Right forelimb (tissue), 1 donor: ENCODE measurements at regions not wholly inside any gene's neighbourhood (a gene's known extent, or its start where the extent isn't known, plus 50 kb on each side); places are given as distances from the start of the nearest gene placed in this dataset.

Source experiments
- DNase-seq: peaks from one replicate; pipeline ENCODE4 v3.0.0-alpha.2; 2018

- no peak for DNase-seq
Observed at GRCh38 chr3:43206632-43207031, 79.7 kb upstream of the SNRK start.

DNA sequence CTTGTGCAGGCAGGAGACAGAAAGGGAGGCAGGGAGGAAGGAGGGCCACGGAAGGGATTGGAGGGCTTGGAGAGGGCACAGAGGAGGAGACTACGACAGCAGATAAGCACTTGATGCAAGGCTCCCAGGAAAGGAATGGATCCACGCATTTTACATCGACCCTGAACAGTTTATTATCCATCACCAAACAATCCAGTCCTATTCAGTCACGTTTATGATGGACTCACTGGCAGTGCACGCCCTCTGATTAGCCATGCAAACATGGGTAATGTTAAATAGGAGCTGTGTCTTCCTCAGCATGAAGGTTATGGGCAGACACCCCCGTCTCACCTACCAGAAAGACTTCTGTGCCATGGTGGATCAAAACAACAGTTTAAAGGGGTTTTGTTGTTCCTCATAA lies 80.2 kb upstream of the SNRK start:
- DNase-seq, result no peak

- DNase-seq, result no peak
Observed at GRCh38 chr3:43203022-43203421, 83.3 kb upstream of the SNRK start.

DNA sequence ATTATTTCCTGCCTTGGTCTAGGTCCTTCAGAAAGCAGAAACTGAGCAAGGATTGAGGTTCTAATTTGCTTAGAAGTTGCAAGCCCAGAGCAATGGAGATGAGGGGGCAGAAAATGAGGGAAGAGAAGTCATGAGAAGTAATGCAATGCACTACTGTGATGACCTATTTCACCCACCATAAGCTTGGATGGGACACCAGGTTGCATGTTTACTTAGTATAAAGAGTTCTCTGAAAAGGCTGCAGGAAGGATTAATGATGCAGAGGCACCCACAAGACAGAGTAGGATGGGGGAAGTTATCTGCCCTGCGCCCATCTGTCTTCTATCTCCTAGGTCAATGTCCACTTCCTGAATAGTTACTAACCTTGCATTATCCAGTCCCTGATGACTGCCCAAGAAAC lies 84.8 kb upstream of the SNRK start:
- no peak for DNase-seq

- no peak for DNase-seq
Observed at GRCh38 chr3:43199645-43200306, 86.6 kb upstream of the SNRK start.

- no peak for DNase-seq
Observed at GRCh38 chr3:43198791-43199644, 87.3 kb upstream of the SNRK start.

GRCh38 chr3:43198301-43198700 lies 88.0 kb upstream of the SNRK start:
- DNase-seq, result no peak

DNA sequence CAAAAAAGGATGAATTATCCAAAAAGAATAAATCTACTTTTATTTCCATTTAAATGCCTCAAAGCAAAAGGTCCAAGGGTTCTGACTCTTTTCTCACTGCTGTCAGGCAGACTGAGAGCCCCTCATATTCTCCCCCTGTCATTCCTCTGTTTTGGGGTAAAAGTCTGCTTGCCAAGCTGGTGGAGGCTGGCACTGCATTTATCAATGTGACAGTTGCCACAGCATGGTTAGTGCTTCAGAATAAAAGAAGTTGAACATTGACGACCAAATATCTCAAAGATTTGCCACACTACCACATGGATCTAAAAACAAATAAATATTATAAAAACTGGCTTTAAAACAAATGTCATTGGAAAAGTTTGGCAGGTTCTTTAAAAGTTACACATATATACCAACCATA lies 89.2 kb upstream of the SNRK start:
- DNase-seq, result no peak

- DNase-seq, result no peak
Observed at GRCh38 chr3:43196721-43197120, 89.6 kb upstream of the SNRK start.

DNA sequence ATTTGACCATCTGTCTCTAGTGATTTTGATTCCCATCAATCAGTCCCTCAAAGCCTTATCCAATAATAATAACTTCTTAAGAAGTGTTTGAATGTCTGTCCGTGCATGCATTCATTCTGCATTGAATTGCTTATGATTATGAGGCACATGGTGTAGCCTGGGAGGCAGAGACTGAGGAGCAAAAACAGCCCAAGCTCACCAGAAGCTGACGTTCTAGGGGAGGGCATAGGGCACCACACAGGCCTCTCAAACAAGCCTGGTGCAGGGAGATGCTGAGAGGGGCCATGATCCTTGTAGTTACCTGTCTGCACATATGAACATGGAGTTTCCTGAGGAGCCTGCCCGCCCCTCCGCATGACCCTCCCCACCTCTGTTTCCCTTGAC lies 89.2 kb upstream of the POMGNT2 start:
- DNase-seq, result no peak

DNA sequence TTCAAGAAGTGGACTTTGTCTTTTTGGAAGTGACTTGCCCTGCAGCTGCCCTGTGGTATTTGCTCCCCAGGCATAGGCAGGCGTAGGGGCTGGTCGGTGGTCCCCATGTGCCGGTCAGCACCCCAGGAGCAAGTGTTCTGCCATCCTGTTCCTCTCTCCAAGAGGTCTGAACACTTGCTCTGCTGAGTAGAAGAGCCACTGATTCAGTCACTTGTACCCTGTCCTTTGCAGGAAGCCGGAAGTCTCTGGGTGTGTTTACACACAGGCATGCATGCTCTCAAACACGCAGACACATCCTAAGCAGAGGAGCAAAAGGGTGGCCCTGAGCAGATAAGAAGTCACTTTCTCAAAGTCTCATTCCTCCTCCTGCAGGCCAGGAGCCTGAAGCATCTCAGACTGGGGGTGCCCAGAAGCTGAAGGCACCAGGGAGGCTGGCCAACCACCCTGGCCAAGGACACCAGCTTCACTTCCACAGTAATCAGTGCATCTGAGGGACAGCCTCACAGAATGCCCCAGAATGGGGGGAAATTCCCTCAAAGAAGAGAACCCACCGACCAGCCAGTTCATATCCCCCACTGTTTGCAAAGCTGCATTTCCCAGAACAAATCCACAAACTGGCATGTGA lies 88.7 kb upstream of the POMGNT2 start:
- DNase-seq, result no peak

GRCh38 chr3:43194069-43194468 lies 88.2 kb upstream of the POMGNT2 start:
- DNase-seq, result no peak

DNA sequence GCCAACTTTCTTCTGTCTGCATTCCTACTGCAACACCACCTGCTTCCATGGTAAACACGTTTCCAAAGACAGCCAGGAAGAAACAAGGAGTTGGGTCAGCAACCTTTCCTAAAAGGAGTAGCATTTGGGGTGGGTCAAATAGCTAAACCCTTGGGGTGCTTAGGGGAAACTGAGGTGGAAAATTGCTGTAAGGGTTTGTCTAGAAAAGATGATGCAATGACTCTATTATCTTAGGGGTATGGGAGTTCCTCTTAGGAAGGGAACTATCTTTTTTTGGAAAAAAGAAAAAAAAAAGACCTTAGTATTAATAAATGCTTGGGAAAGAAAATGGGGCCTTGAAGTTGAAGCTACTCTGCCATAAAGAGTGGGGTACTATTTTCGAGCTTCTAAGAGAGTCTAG lies 86.1 kb upstream of the POMGNT2 start:
- no peak for DNase-seq

GRCh38 chr3:43191116-43191515 lies 85.2 kb upstream of the POMGNT2 start:
- no peak for DNase-seq

- DNase-seq, result no peak
Observed at GRCh38 chr3:43190670-43191069, 84.8 kb upstream of the POMGNT2 start.

- no peak for DNase-seq
Observed at GRCh38 chr3:43187836-43188479, 82.1 kb upstream of the POMGNT2 start.

DNA sequence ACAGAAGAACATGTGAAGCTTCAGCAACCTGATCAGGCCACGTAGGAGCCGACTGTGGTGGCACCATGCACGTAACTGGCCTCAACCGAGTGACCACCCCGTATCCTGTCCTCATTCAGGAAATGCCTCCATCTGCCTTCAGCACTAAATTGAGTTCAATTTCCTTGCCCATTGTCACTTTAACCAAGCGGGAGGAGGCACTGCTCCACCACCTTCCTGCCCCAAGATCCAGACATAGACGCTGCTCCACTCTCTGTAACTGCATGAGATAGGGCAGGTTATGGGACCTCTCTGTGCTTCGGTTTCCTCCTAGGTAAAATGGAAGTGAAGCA lies 80.1 kb upstream of the POMGNT2 start:
- no peak for DNase-seq

GRCh38 chr3:43185274-43185982 lies 79.5 kb upstream of the POMGNT2 start:
- DNase-seq, result no peak

DNA sequence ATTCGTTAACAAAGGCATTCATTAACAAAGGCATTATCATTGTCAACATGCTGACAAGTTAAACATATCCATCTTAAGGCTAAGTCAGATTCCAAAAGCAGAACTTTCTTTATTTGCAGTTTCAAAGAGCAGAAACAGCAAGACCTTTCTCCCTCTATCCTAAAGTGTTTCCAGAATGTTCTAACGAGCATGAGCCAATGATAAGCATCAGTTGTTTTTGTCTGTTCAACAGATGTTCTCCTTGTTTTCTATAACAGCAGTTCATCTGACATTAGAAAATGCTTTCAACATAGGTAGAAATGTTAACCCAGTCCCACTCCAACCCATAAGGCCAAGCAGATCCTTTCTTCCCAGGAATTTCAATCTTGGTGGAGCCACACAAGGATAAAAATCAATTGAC lies 77.6 kb upstream of the POMGNT2 start:
- no peak for DNase-seq

DNA sequence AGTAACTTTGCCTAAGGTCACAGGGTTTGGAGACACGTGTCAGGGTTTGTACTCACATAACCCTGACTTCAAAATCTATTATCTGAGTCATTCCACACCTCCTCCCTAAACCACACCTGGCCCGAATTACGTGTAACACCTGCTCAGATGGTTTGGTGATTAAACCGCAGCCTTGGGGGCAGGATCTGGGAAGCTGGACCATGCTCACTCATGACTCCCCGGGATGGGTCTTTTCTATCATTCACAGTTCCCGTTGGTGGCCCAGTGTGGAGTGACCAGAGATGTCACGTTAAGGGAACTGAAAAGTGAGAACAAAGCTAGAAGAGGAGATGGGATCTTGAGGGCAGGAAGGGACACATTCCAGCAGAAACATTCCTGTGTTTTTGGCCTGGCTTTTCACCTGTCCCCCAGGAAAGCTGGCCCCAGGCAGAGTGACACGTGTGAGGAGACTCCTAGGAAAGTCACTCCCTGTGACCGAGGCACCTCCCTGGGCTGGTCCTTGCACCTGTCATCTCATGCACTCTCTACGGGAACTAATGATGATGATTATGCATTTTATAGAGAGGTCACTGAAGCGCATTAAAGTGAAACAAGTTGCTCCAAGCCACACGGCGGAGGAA lies 75.4 kb upstream of the POMGNT2 start:
- no peak for DNase-seq

GRCh38 chr3:43180694-43181093 lies 74.8 kb upstream of the POMGNT2 start:
- no peak for DNase-seq

DNA sequence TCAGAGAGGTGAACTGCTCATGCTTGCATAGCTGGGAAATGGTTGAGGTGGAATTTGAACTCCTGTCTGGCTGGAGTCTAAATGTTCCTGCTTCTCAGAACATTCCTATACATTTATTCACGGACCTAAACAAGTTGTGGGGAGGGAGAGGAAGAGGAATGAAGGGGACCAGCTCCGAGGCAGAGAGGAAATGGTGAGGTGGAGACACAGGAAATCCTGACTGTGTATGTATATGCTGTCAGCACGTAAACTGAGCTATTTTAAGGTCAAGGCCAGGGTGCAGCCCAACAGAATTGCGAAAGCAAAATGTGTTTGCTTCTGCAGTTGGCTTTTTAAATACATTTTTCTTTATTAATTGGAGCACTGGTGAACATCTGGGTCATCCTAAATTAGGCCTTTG lies 74.1 kb upstream of the POMGNT2 start:
- no peak for DNase-seq

DNA sequence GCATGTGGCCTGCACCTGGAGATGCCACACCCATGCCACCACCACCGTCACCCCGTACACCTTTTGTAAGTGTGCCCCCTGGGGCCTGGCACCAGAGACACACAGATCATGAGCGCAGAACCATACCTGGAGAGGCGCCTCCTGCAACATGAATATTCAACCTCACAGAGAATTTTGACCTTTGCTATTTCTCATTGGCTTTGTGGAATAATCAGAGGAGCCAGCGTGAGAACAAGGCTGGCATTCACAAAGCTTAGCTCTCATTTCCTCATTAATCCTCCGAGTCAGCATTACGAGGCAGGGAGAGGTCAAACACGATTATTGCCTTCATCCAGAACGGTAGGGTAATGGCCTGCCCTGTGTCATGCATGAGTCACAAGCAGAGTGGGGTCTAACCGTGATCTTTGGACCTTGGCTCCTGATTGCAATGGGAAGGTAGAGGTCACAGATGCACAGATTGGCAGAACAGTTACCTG lies 73.0 kb upstream of the POMGNT2 start:
- DNase-seq, result no peak
